HFF-Myc (cell line): ENCODE measurements at regions not wholly inside any gene's neighbourhood (a gene's known extent, or its start where the extent isn't known, plus 50 kb on each side); places are given as distances from the start of the nearest gene placed in this dataset.
A peak's percentile ranks its signal among the peaks of the same experiment; 100 is the strongest.
"Not testable (repeated sequence)": the region's sequence is repeated elsewhere in the genome, so short reads cannot be mapped to it uniquely, and the experiment has no call there.

Experiments used
- DNase-seq: peaks from one replicate; pipeline ENCODE4 v3.0.0-alpha.2; 2011; ENCODE audit warnings: low read depth; ENCODE audit errors: extremely low read depth
- H3K4me3 ChIP-seq: replicated peaks from 2 replicates; pipeline ENCODE4 v1.5.1; 2011; ENCODE audit warnings: low read depth, mild to moderate bottlenecking, control low read depth, low read length

GRCh38 chr7:150031733-150032132 lies 158.0 kb downstream of the ATP6V0E2 start:
- not testable (repeated sequence) for H3K4me3 ChIP-seq, DNase-seq

DNA sequence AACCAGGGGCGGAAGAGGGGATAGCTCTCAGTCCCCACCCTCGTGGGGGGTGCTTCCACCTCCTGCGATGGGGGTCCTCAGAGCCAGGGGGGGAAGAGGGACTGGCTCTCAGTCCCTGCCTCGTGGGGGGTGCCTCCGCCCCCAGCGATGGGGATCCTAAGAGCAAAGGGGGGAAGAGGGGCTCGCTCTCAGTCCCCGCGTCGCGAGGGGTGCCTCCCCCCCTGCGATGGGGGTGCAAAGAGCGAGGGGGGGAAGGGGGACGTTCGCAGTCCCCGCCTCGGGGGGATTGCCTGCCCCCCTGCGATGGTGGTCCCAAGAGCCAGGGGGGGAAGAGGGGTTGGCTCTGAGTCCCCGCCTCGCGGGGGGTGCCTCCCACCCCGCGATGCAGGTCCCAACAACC lies 159.9 kb downstream of the ATP6V0E2 start:
- not testable (repeated sequence) for H3K4me3 ChIP-seq, DNase-seq

GRCh38 chr7:150035769-150036168 lies 162.0 kb downstream of the ATP6V0E2 start:
- H3K4me3 ChIP-seq, DNase-seq: not testable (repeated sequence)

- H3K4me3 ChIP-seq, DNase-seq: not testable (repeated sequence)
Observed at GRCh38 chr7:150039061-150039460, 165.3 kb downstream of the ATP6V0E2 start.

DNA sequence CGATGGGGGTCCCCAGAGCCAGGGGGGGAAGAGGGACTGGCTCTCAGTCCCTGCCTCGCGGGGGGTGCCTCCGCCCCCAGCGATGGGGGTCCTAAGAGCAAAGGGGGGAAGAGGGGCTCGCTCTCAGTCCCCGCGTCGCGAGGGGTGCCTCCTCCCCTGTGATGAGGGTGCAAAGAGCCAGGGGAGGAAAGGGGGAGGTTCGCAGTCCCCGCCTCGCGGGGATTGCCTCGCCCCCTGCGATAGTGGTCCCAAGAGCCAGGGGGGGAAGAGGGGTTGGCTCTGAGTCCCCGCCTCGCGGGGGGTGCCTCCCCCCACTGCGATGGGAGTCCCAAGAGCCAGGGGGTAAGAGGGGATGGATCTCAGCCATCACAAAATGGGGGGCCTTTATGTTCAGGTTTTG lies 168.5 kb downstream of the ATP6V0E2 start:
- H3K4me3 ChIP-seq, DNase-seq: not testable (repeated sequence)

GRCh38 chr7:150044771-150045170 lies 171.0 kb downstream of the ATP6V0E2 start:
- peak; percentile 2 for DNase-seq
- H3K4me3 ChIP-seq, result not testable (repeated sequence)

DNA sequence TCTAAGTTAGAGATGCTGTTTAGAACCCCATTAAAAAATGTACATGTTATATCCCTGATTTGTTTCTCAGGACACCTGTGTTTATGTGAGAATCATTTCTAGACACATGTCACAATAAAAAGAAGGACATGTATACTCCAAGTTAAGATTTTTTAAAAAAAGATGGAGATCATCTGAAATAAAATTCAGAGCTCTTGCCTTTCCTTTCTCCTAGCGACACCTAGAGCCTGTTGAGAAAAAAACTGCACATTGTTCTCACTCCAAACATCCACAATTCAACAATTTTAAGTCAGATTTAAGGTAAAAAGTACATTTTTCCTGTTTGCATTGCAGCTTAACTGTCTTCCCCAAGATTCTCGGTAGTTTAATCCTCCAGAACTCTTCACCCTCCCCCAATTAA lies 171.8 kb downstream of the ATP6V0E2 start:
- not testable (repeated sequence) for DNase-seq, H3K4me3 ChIP-seq

DNA sequence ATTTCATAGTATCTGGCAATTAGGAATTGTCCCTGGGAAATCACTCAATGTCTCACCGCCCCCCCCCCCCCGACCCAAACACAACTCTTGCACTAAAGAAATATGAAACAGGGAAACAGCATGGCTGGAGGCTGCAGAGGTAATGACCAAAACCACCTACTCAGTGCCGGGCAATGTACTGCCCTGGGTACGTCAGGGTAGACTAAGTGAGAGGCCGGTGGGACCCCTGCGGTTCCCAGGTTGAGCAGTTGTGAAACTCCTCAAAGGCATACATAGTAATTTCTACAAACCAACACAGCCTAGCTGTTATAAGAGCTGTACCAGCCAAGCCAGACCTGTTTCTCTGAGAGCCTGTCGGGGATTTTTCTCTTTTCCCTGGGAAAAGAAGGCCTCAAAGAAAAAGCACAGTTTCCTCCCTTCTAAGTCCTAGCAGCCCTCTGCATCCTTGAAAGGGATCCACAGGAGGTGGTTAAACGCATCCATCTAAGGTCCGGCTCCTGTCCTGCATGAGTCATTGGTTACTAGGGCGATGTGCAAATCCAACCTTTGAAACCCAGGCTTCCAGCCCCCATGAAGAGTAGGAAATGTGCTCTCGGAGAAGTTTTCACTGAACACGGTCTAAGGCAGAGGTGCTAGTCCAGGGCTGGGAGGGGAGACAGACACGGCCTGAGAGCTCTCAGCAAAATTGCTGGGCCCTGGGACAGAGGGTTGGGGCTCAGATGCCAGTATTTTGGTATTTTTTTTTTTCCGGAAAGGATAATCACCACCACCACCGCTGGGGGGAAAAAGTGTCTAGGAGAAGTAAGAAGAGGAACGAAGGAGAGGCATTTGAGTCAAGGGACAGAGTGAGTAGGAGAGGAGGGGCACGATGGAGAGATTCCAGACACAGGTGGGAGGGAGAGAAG lies 172.8 kb downstream of the ATP6V0E2 start:
- not testable (repeated sequence) for DNase-seq, H3K4me3 ChIP-seq

GRCh38 chr7:150047329-150047728 lies 173.6 kb downstream of the ATP6V0E2 start:
- DNase-seq, H3K4me3 ChIP-seq: not testable (repeated sequence)

- DNase-seq, H3K4me3 ChIP-seq: not testable (repeated sequence)
Observed at GRCh38 chr7:150047772-150048171, 174.0 kb downstream of the ATP6V0E2 start.

DNA sequence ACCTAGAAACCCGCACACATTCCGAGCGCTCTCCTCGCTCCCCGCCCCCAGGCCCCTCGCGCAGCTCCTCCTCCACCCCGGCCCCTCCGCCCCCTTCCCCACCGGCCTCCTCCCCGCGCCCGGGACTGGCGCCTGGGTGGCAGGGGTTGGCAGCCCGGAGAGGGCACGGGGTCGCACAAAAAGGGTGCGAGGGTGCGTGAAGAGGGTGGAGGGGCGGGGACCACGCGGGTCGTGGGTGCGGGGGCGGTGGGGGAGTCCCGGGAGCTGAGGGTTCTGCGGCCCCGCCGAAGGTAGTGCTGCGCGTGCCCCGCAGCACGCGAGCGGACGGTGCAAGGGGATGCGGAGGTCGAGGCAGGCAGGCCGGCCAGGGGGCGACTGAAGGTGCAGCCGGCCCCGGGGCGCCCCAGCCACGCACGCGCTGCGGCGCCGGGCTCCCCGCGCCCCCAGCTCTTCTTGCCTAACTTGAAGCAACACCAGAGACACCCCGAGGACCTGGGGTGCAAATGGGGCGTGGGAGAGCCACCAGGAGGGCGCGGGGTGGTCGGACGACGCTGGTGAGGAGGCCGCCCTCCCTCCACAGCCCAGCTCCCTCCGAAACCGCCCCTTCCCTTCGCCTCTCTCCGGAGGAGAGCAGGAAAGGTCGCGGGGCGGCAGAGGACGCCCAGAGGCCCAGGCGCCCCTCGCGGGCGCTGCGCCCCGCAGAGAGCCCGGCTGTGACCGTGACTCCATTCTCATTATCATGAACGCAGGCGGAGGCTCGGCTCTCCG lies 174.7 kb downstream of the ATP6V0E2 start:
- not testable (repeated sequence) for DNase-seq, H3K4me3 ChIP-seq

DNA sequence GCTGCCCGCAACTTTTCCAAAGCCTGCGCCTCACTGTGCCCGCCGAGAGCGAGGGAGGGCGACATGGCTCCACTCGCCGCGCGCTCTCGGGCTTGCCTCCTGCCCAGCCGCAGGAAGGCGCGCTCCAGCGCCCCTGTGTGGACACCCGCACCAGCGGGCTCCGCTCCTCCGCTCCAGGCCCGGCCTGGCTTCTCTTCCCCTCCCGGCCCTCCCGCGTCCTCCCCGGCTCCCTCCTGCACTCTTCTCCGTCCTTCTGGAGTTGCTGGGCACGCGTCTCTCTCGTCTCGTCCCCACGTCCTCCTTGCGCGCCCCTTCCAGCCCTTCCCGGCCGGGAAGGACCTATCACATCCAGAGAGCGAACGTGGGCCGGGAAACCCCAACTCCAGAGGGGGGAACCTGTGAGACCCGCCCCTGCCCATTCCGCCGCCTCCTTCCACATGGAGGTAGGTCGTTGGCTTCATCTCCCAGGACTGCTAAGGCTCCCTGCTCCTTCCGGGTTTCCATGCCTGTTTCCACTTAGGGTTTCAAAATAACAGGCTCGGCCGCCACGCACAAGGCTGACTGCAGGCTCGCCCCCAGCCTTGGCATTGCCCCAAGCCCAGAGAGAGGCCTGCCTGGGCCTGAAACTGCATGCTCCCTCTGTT lies 175.4 kb downstream of the ATP6V0E2 start:
- DNase-seq, result not testable (repeated sequence)

DNA sequence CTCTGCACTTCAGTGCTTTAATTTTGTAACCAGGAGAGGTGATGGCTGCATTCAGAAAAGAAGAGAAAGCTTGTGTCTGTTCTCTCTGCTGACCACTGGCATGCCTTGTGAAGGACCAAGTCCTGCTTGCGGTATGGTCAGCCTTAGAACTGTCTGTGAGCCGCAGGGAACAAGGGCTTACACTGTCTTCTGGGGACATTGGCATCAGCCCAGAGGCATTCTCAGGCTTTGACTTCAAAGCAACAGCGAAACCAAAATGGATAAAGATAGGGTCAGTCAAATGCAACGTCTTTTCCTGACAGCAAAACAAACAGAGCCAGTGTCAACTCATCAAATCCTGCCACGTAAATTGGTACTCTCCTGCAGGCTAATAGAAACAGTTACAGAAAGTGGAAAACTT lies 179.6 kb downstream of the ATP6V0E2 start:
- not testable (repeated sequence) for H3K4me3 ChIP-seq, DNase-seq

More for the DNA sequence above, 175.4 kb downstream of the ATP6V0E2 start:
- not testable (repeated sequence) for H3K4me3 ChIP-seq

DNA sequence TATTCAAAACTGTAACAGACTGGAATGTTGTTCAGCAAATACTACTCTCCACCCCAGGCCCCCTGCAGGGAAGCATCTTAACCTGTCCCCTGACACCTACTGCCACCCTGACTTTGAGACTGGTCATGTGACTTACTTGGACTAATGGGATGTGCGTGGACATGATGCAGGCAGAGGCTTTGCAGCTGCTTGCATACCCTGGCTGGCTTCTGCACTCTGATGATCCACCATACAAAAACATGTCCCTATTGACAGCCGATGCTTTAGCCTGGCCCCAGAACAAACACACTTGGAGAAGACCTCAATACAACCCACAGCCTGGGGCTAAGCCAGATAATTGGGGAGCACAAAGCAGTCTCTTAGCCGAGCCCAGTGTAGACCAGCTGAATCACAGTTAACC lies 180.5 kb downstream of the ATP6V0E2 start:
- H3K4me3 ChIP-seq, DNase-seq: not testable (repeated sequence)
